Natural killer cell (primary cell): ENCODE measurements at regions not wholly inside any gene's neighbourhood (a gene's known extent, or its start where the extent isn't known, plus 50 kb on each side); places are given as distances from the start of the nearest gene placed in this dataset.

Experiments
- ATAC-seq, 3 donors: fragments of 150-1000 bp in 2 of 3; fragments of 200-7000 bp in 1 of 3; cut with Tn5 transposase; 1 replicate in 1 of 3; 2 replicates in 2 of 3; pipeline ENCODE4 v1.10.0; 2021; ENCODE audit warnings: mild to moderate bottlenecking in 2 of 3, moderate library complexity in 2 of 3
- DNase-seq, 2 donors: peaks; one replicate each; pipeline versions ENCODE4 v3.0.0 to v3.0.0-alpha.2; 2013 to 2021; ENCODE audit warnings: mixed read lengths in 1 of 2
- H3K27ac ChIP-seq: one replicate; pipeline ENCODE4 v1.5.1; 2013; ENCODE audit warnings: mild to moderate bottlenecking, low read length
- H3K27me3 ChIP-seq: one replicate; pipeline ENCODE4 v1.6.1; 2013; ENCODE audit warnings: low read length; ENCODE audit not compliant: control insufficient read depth, insufficient read depth
- H3K36me3 ChIP-seq: one replicate; pipeline ENCODE4 v1.6.1; 2013; ENCODE audit warnings: low read length; ENCODE audit not compliant: control insufficient read depth, insufficient read depth
- H3K4me1 ChIP-seq: one replicate; pipeline ENCODE4 v1.6.1; 2013; ENCODE audit warnings: low read length; ENCODE audit not compliant: control insufficient read depth, insufficient read depth
- H3K4me3 ChIP-seq: one replicate; pipeline ENCODE4 v1.5.1; 2013; ENCODE audit warnings: low read length
- H3K9me3 ChIP-seq: one replicate; pipeline ENCODE4 v1.6.1; 2013; ENCODE audit warnings: low read length; ENCODE audit not compliant: control insufficient read depth, insufficient read depth
- H3K27ac Mint-ChIP-seq, 2 donors: one replicate each; pipeline ENCODE4 v1.8.0; 2022; ENCODE audit warnings: mild to moderate bottlenecking in 2 of 2, mixed read lengths in 2 of 2, moderate library complexity in 1 of 2
- H3K27me3 Mint-ChIP-seq, 2 donors: one replicate each; pipeline ENCODE4 v1.8.0; 2022; ENCODE audit warnings: low read depth in 2 of 2, mixed read lengths in 2 of 2
- H3K36me3 Mint-ChIP-seq: one replicate; pipeline ENCODE4 v1.8.0; 2022; ENCODE audit warnings: mixed read lengths
- H3K4me1 Mint-ChIP-seq, 2 donors: one replicate each; pipeline ENCODE4 v1.8.0; 2022; ENCODE audit warnings: mixed read lengths in 2 of 2
- H3K4me3 Mint-ChIP-seq: one replicate; pipeline ENCODE4 v1.8.0; 2022; ENCODE audit warnings: mild to moderate bottlenecking, moderate library complexity, mixed read lengths
- H3K9me3 Mint-ChIP-seq, 2 donors: one replicate each; pipeline ENCODE4 v1.8.0; 2022; ENCODE audit warnings: mixed read lengths in 2 of 2
- WGBS: methylation state at CpG from one replicate; pipeline ENCODE4 v1.1.7; 2013; ENCODE audit warnings: missing lambda C conversion rate; ENCODE audit not compliant: insufficient coverage; 5-methylcytosine and 5-hydroxymethylcytosine counted together
- intact Hi-C: fragments of 100-400 bp; cut with micrococcal nuclease; formaldehyde crosslinking; loops from one replicate; pipeline ENCODE4 v1.14.2; 2022
- TF ChIP-seq, protein P1 (sequence below): fragments of 200-600 bp; IDR thresholded peaks from one replicate; pipeline ENCODE4 v1.8.0; 2022; ENCODE audit warnings: antibody characterized with exemption

DNA sequence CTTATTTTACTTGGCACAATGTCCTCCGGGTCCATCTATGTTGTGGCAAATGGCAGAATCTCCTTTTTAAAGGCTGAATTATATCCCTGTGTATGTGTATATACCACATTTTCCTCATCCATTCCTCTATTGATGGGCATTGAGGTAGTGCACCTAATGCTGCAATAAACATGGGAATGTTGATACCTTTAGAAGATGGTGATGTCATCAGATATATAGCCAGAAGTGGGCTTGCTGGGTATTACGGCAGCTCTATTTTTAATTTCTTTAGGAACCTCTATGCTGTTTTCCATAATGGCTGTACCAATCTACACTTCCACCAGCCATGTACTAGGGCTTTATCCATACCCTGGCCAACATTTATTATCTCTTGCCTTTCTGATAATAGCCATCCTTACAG lies 315.7 kb downstream of the FOXA2 start:
- no peak for ATAC-seq
- Histone ChIP-seq H3K27me3 (no peaks in the 10 kb centered on the region), H3K27ac (no peak overlapping the region), H3K9me3 (no peaks in the 10 kb centered on the region), H3K36me3 (no peaks in the 10 kb centered on the region), H3K4me1 (no peaks in the 10 kb centered on the region), H3K4me3 (no peak overlapping the region)
- 92% methylated on average over 1 of the region's 2 CpGs for WGBS
- intact Hi-C loops: no loop called here
- H3K4me1 Mint-ChIP-seq: no peaks in the 10 kb centered on the region
- H3K27ac Mint-ChIP-seq: no peak overlapping the region
- no peaks in the 10 kb centered on the region for H3K27me3 Mint-ChIP-seq
- no peak for DNase-seq
- H3K4me3 Mint-ChIP-seq: no peak overlapping the region
- peaks cover 4 to 7% of the 10 kb centered on the region in 2 donors for H3K9me3 Mint-ChIP-seq
- TF ChIP-seq, protein P1, sequence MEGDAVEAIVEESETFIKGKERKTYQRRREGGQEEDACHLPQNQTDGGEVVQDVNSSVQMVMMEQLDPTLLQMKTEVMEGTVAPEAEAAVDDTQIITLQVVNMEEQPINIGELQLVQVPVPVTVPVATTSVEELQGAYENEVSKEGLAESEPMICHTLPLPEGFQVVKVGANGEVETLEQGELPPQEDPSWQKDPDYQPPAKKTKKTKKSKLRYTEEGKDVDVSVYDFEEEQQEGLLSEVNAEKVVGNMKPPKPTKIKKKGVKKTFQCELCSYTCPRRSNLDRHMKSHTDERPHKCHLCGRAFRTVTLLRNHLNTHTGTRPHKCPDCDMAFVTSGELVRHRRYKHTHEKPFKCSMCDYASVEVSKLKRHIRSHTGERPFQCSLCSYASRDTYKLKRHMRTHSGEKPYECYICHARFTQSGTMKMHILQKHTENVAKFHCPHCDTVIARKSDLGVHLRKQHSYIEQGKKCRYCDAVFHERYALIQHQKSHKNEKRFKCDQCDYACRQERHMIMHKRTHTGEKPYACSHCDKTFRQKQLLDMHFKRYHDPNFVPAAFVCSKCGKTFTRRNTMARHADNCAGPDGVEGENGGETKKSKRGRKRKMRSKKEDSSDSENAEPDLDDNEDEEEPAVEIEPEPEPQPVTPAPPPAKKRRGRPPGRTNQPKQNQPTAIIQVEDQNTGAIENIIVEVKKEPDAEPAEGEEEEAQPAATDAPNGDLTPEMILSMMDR: no peak
- H3K36me3 Mint-ChIP-seq: no peaks in the 10 kb centered on the region

- DNase-seq (no peak), ATAC-seq (no peak)
- H3K27ac Mint-ChIP-seq: no peak overlapping the region
- no peaks in the 10 kb centered on the region for H3K9me3 ChIP-seq
- no peak overlapping the region for H3K4me3 Mint-ChIP-seq
- TF ChIP-seq, protein P1: no peak
- H3K27me3 ChIP-seq: no peaks in the 10 kb centered on the region
- intact Hi-C loops: no loop called here
- H3K27ac ChIP-seq: no peak overlapping the region
- no peaks in the 10 kb centered on the region for H3K36me3 Mint-ChIP-seq
- no peak overlapping the region for H3K4me3 ChIP-seq
- no peaks in the 10 kb centered on the region for H3K4me1 Mint-ChIP-seq
- H3K27me3 Mint-ChIP-seq: no peaks in the 10 kb centered on the region
- no peaks in the 10 kb centered on the region for H3K4me1 ChIP-seq
- H3K9me3 Mint-ChIP-seq: peaks cover 3 to 4% of the 10 kb centered on the region in 2 donors
- no peaks in the 10 kb centered on the region for H3K36me3 ChIP-seq
- WGBS: 85% methylated on average over 4 of the region's 4 CpGs
Measured at GRCh38 chr20:22264917-22265316, 319.5 kb downstream of the FOXA2 start.

GRCh38 chr20:22260506-22260905 lies 323.9 kb downstream of the FOXA2 start:
- H3K9me3 Mint-ChIP-seq: peaks cover 2 to 3% of the 10 kb centered on the region in 2 donors
- no peak overlapping the region for H3K4me3 Mint-ChIP-seq
- intact Hi-C loops: no loop called here
- ATAC-seq (no peak), DNase-seq (no peak)
- no peaks in the 10 kb centered on the region for H3K4me1 ChIP-seq
- H3K27ac Mint-ChIP-seq: no peak overlapping the region
- no peaks in the 10 kb centered on the region for H3K36me3 ChIP-seq
- H3K4me1 Mint-ChIP-seq: no peaks in the 10 kb centered on the region
- no peaks in the 10 kb centered on the region for H3K36me3 Mint-ChIP-seq
- no peak overlapping the region for H3K27ac ChIP-seq
- no peaks in the 10 kb centered on the region for H3K9me3 ChIP-seq
- H3K27me3 ChIP-seq: no peaks in the 10 kb centered on the region
- whole genome bisulfite sequencing: 76% methylated on average over 1 of the region's 1 CpG
- no peak overlapping the region for H3K4me3 ChIP-seq
- TF ChIP-seq, protein P1: no peak
- H3K27me3 Mint-ChIP-seq: no peaks in the 10 kb centered on the region

- Histone ChIP-seq H3K4me1 (no peaks in the 10 kb centered on the region), H3K9me3 (no peaks in the 10 kb centered on the region), H3K4me3 (no peak overlapping the region), H3K27ac (no peak overlapping the region), H3K27me3 (no peaks in the 10 kb centered on the region), H3K36me3 (no peaks in the 10 kb centered on the region)
- no peak overlapping the region for H3K4me3 Mint-ChIP-seq
- ATAC-seq (no peak), DNase-seq (no peak)
- no peaks in the 10 kb centered on the region for H3K4me1 Mint-ChIP-seq
- intact Hi-C loops: no loop called here
- no peaks in the 10 kb centered on the region for H3K27me3 Mint-ChIP-seq
- WGBS: 100% methylated on average over 3 of the region's 6 CpGs
- peaks cover 0 to 3% of the 10 kb centered on the region in 2 donors for H3K9me3 Mint-ChIP-seq
- TF ChIP-seq, protein P1: no peak
- H3K36me3 Mint-ChIP-seq: no peaks in the 10 kb centered on the region
- H3K27ac Mint-ChIP-seq: no peak overlapping the region
Measured at GRCh38 chr20:22257912-22258311, 326.5 kb downstream of the FOXA2 start.
